Tibial nerve (tissue), 4 donors: ENCODE measurements at regions not wholly inside any gene's neighbourhood (a gene's known extent, or its start where the extent isn't known, plus 50 kb on each side); places are given as distances from the start of the nearest gene placed in this dataset.
A peak's percentile ranks its signal among the peaks of the same experiment; 100 is the strongest.
"Not testable (repeated sequence)": the region's sequence is repeated elsewhere in the genome, so short reads cannot be mapped to it uniquely, and the experiment has no call there.

Experiments
- DNase-seq, 2 donors: peaks; one replicate each; pipeline ENCODE4 v3.0.0-alpha.2; 2019; ENCODE audit warnings: low spot score in 2 of 2
- H3K27ac ChIP-seq, 4 donors: fragments of 200-600 bp; sonication (generic) in 3 of 4; one replicate each; pipeline ENCODE4 v1.5.1; 2017 to 2019; ENCODE audit warnings: mild to moderate bottlenecking in 1 of 4
- H3K27me3 ChIP-seq, 2 donors: fragments of 200-600 bp; sonication (generic) in 1 of 2; one replicate each; pipeline versions ENCODE4 v1.5.1 to v1.6.0; 2017 to 2019
- H3K36me3 ChIP-seq, 3 donors: fragments of 200-600 bp; sonication (generic); one replicate each; pipeline ENCODE4 v1.5.1; 2018 to 2019
- H3K4me1 ChIP-seq, 4 donors: fragments of 200-600 bp; sonication (generic) in 3 of 4; one replicate each; pipeline ENCODE4 v1.5.1; 2017 to 2019
- H3K4me3 ChIP-seq, 4 donors: fragments of 200-600 bp; sonication (generic) in 3 of 4; one replicate each; pipeline ENCODE4 v1.5.1; 2017 to 2019; ENCODE audit warnings: mild to moderate bottlenecking in 1 of 4, moderate library complexity in 1 of 4
- H3K9me3 ChIP-seq, 4 donors: fragments of 200-600 bp; sonication (generic) in 3 of 4; one replicate each; pipeline ENCODE4 v1.5.1; 2017 to 2019
- EP300 ChIP-seq, 2 donors: sonication (generic); formaldehyde crosslinking; IDR thresholded peaks; one replicate each; pipeline ENCODE4 v1.6.1; 2017; ENCODE audit warnings: antibody characterized with exemption in 2 of 2, mild to moderate bottlenecking in 1 of 2
- POLR2A ChIP-seq, 2 donors: fragments of 450-650 bp; IDR thresholded peaks; one replicate each; pipeline ENCODE4 v1.6.1; 2017; ENCODE audit warnings: antibody characterized with exemption in 2 of 2, mild to moderate bottlenecking in 2 of 2, moderate library complexity in 2 of 2
- WGBS, 2 donors: methylation state at CpG; one replicate each; pipeline ENCODE4 v1.1.5; 2018; 5-methylcytosine and 5-hydroxymethylcytosine counted together
- TF ChIP-seq, protein P1 (sequence below), 5 experiments: fragments of 200-600 bp in 3 of 5; fragments of 450-650 bp in 2 of 5; sonication (generic) in 3 of 5; IDR thresholded peaks; one replicate each; pipeline ENCODE4 v1.5.1; 2016 to 2019; ENCODE audit warnings: antibody characterized with exemption in 5 of 5, mild to moderate bottlenecking in 3 of 5, moderate library complexity in 2 of 5

DNA sequence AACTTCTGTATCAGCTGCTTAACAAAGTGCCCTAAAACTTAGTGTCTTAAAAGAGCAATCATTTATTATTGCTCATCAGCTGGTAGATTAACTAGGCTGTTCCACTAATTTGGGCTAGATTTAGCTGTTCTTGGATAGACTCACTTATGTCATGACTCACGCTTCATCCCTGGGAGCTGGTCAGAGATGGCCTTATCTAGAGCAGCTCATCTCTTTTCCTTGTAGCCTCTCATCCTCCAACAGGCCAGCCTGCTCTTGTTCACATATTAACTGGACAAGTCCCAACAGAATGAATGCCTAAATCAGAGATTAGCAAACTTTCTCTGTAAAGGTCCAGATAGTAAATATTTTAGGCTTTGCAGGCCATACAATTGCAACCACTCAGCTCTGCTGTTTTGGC, 66.9 kb upstream of the PLAAT1 start:
- Histone ChIP-seq H3K4me3 (no peak overlapping the region), H3K36me3 (no peaks in the 10 kb centered on the region), H3K4me1 (no peaks in the 10 kb centered on the region), H3K27me3 (no peaks in the 10 kb centered on the region), H3K27ac (no peak overlapping the region), H3K9me3 (no peaks in the 10 kb centered on the region)
- DNase-seq: no peak
- TF ChIP-seq EP300 (IDR thresholded peaks at IDR 0.05) (no peak), POLR2A (IDR thresholded peaks at IDR 0.05) (no peak)
- TF ChIP-seq, protein P1, sequence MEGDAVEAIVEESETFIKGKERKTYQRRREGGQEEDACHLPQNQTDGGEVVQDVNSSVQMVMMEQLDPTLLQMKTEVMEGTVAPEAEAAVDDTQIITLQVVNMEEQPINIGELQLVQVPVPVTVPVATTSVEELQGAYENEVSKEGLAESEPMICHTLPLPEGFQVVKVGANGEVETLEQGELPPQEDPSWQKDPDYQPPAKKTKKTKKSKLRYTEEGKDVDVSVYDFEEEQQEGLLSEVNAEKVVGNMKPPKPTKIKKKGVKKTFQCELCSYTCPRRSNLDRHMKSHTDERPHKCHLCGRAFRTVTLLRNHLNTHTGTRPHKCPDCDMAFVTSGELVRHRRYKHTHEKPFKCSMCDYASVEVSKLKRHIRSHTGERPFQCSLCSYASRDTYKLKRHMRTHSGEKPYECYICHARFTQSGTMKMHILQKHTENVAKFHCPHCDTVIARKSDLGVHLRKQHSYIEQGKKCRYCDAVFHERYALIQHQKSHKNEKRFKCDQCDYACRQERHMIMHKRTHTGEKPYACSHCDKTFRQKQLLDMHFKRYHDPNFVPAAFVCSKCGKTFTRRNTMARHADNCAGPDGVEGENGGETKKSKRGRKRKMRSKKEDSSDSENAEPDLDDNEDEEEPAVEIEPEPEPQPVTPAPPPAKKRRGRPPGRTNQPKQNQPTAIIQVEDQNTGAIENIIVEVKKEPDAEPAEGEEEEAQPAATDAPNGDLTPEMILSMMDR (IDR thresholded peaks at IDR 0.05): no peak
- WGBS, 2 donors: 78 to 96% methylated on average over 1 of the region's 1 CpG

DNA sequence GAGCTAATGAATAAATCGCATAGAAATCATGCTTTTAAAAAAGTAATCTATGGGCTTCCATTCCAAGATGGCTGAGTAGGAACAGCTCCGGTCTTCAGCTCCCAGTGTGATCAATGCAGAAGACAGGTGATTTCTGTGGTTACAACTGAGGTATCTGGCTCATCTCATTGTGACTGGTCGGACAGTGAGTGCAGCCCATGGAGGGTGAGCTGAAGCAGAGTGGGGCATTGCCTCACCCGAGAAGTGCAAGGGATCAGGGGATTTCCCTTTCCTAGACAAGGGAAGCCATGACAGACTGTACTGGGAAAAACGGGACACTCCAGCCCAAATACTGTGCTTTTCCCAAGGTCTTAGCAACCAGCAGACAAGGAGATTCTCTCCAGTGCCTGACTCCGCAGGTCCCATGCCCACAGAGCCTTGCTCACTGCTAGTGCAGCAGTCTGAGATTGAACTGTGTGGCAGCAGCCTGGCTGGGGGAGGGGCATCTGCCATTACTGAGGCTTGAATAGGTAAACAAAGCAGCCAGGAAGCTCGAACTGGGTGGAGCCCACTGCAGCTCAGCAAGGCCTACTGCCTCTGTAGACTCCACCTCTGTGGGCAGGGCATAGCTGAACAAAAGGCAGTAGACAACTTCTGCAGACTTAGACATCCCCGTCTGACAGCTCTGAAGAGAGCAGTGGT, 61.5 kb upstream of the PLAAT1 start:
- not testable (repeated sequence) for H3K27ac ChIP-seq, H3K27me3 ChIP-seq, H3K4me3 ChIP-seq, H3K9me3 ChIP-seq, H3K4me1 ChIP-seq, DNase-seq, H3K36me3 ChIP-seq
- 77 to 85% methylated on average over 7 to 8 of the region's 8 CpGs for WGBS, 2 donors

DNA sequence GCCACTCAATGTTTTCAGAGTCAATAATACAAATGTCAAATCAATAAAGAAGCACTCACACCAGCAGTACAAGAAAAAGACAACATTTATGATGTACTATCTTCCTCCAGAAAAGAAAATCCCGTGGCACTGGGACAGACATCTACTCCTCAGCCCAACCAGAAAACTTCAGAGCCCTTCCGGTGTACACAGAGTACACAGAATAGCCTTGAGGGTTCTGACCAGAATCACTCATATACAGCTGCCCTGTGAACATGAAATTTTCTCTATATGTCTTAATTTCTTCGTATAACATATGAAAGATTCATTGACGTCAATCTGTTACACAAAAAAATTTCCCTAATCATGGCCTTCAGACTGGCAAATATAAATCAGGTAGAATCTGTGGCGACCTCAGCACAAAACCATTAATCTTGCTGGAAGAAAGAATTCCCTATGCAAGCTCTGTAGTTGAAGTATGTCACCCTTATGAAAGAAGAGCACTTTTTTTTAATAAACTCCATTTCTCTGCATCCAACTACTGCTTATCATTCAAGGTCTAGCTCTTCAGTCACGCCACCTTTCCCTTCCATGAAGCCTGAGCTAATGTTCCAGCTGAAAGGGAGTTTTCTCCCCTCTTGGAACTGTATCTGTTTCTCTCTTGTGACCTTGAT, 53.8 kb upstream of the PLAAT1 start:
- H3K4me1 ChIP-seq: no peaks in the 10 kb centered on the region
- H3K27me3 ChIP-seq: no peaks in the 10 kb centered on the region
- H3K9me3 ChIP-seq: no peaks in the 10 kb centered on the region
- DNase-seq: no peak
- no peak overlapping the region for H3K4me3 ChIP-seq
- H3K36me3 ChIP-seq: no peaks in the 10 kb centered on the region
- H3K27ac ChIP-seq: no peak overlapping the region
- WGBS, 2 donors: 77 to 80% methylated on average over 6 of the region's 6 CpGs
- no peak for TF ChIP-seq EP300 (IDR thresholded peaks at IDR 0.05)
- no peak for TF ChIP-seq POLR2A (IDR thresholded peaks at IDR 0.05)
- TF ChIP-seq, protein P1 (IDR thresholded peaks at IDR 0.05): no peak

DNA sequence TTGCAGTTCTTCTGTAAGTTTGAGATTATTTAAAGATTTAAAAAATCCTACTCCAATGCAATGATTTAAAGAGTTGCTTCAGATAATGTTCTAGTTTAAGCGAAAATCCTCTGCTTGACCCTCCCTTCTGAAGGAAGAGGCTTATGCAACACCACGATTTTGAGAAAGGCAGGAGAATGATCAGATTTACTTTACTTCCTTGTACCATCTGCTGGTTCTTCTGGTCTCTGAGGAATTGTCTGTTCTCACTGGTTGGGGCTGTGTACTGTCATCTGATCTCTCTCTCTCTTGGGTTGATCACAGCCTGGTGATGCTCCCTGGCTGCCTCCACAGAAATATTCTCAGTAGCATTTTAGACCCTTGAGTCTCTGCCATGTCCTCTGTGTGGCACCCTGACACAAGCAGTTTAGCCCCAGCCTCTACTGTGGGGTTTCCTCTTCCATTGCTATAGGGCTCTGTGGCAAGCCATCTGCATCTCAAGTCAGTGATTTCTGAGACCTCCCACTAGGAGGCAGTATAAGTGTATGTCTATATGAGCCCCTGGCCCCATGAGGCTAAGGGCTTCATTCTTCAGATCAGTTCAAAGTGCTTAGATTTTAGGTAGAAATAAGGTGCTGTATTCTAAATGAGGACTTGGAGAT, 50.8 kb upstream of the PLAAT1 start:
- Histone ChIP-seq H3K4me3 (no peak overlapping the region), H3K27ac (no peak overlapping the region), H3K27me3 (no peaks in the 10 kb centered on the region), H3K9me3 (no peaks in the 10 kb centered on the region), H3K4me1 (no peaks in the 10 kb centered on the region), H3K36me3 (no peaks in the 10 kb centered on the region)
- 58 to 63% methylated on average over 2 of the region's 2 CpGs for WGBS, 2 donors
- TF ChIP-seq, protein P1 (IDR thresholded peaks at IDR 0.05): peak in 2 of 5 experiments; percentile 7 to 16
- TF ChIP-seq EP300 (IDR thresholded peaks at IDR 0.05): no peak
- DNase-seq: peak in 1 of 2 donors; percentile 8
